HG03280 (cell line): ENCODE measurements at regions not wholly inside any gene's neighbourhood (a gene's known extent, or its start where the extent isn't known, plus 50 kb on each side); places are given as distances from the start of the nearest gene placed in this dataset.
"Not testable (repeated sequence)": the region's sequence is repeated elsewhere in the genome, so short reads cannot be mapped to it uniquely, and the experiment has no call there.

Experiments used
- ATAC-seq: cut with Tn5 transposase; IDR thresholded peaks from one replicate; pipeline ENCODE4 v1.9.1; 2021; ENCODE audit warnings: mild to moderate bottlenecking, moderate library complexity; ENCODE audit not compliant: unreplicated experiment

DNA sequence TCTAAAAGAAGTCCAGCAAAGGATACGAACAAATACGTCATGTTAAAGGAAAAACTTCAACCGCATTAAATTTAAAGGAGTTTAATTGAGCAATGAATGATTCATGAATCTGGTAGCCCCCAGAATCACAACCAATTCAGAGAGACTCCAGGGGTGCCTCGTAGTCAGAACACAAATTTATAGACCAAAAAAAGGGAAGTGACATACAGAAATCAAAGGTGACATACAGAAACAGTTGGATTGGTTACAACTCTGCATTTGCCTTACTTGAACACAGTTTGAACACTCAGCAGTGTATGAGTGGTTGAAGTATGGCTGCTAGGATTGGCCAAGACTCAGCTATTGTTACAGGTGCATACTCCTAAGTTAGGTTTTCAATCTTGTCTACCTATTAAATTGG is 59.5 kb upstream of the SERP2 start:
- not testable (repeated sequence) for ATAC-seq

DNA sequence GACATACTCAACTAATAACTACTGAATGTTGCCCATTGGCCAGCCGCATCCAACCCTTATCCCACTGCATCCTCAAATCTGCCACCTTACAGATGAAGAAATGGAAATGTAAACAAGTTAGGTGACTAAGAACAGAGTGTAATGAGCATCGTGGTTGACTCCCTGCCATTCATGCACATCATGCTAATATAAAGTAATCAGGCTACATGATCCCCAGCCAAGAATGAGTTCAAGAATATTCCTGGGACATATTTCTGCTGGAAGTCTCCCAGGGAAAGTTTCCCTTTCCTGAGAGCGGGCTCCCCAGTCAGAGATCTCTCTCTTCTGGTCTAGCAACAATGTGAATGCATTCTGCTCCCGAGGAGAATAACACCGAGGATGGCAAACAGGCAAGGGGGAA is 55.9 kb upstream of the SERP2 start:
- ATAC-seq, result no peak

DNA sequence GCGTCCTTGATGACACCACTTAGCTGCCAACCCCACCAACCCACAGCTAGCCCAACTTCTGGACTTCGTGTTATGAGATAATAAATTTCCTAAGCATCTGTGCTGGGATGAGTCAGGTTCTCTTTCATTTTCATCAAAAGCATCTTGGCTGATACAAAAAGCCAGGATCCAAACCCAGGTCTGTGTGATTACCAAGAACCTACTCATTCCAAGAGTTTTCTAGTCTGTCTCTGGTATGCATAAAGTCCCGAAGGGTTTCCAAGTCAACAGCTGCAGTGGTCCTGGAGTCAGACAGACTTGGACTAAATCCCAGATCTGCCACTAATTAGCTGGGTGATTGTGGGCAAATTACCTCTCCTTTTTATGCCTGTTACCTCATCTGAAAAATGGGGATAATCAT is 55.5 kb upstream of the SERP2 start:
- no peak for ATAC-seq

GRCh38 chr13:44320611-44321010 is 53.0 kb upstream of the SERP2 start:
- ATAC-seq, result no peak

GRCh38 chr13:44321961-44322360 is 51.7 kb upstream of the SERP2 start:
- no peak for ATAC-seq

GRCh38 chr13:44322928-44323327 is 50.7 kb upstream of the SERP2 start:
- ATAC-seq, result no peak

- no peak for ATAC-seq
These were observed 49.9 kb upstream of the SERP2 start for GRCh38 chr13:44323754-44324153.
